Jurkat, Clone E6-1 (cell line): ENCODE measurements at regions not wholly inside any gene's neighbourhood (a gene's known extent, or its start where the extent isn't known, plus 50 kb on each side); places are given as distances from the start of the nearest gene placed in this dataset.
A peak's percentile ranks its signal among the peaks of the same experiment; 100 is the strongest.

Experiments used
- DNase-seq: peaks from one replicate; pipeline ENCODE4 v3.0.0-alpha.2; 2011; ENCODE audit warnings: low read depth, low spot score
- H3K4me3 ChIP-seq: 2 replicates; pipeline ENCODE4 v1.5.1; 2011; ENCODE audit warnings: mild to moderate bottlenecking, low read length, control low read depth, moderate library complexity

DNA sequence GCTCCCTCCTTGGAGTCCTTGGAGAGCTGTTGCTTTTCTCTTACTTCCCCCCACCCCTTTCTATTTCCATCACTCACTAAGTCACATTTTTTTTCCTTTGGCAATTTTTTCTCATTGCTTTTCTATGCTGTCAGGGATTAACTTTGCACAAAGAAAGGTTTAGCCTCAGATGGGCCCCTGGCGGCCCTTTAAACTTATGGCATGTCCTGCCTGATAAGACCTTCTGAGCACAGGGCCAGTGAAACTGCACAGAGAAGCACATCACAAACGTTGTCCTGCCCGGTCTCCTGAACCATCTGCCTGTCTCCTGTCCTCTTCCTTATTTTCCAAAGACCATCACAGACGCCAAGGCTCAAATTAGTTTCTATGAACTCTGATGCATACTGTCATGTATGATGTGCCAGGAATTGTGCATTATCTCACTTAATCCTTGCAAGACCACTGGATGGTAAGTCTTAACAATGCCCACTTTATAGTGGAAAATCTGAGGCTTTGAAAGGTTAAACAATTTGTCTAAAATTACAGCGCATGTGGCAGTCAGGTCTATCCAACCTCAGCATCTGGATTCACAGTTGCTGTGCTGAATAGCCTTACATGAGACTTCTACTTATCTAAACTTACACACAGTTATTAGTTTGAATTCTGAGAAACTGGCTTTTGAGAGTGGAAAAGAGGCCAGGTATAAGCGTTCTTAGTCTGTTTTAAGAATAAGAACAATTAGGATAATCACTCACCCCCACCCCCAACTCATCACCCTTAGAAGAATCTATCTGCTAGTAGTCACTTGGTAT is 648.1 kb downstream of the NTRK3 start:
- DNase-seq, result no peak
- no peak overlapping the region for H3K4me3 ChIP-seq

DNA sequence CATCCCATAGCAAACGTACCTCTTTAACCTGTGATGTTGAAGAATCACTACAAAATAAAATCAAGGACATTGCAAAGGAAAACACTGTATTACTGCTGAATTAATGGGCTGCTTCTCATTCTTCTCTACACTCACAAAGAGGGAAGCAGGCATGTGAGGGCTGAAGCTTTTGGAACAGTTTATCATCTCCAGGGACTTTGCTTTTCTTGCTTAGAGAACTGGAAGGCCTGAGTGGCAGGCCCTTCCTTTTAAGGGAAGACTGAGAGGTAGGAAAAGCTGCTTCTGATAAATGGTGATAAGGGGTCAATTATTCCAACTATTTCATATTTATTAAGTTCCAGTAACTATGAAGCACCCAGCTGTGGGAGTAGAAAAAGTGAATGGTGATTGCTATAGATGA is 649.6 kb downstream of the NTRK3 start:
- H3K4me3 ChIP-seq, result no peak overlapping the region
- DNase-seq, result no peak

DNA sequence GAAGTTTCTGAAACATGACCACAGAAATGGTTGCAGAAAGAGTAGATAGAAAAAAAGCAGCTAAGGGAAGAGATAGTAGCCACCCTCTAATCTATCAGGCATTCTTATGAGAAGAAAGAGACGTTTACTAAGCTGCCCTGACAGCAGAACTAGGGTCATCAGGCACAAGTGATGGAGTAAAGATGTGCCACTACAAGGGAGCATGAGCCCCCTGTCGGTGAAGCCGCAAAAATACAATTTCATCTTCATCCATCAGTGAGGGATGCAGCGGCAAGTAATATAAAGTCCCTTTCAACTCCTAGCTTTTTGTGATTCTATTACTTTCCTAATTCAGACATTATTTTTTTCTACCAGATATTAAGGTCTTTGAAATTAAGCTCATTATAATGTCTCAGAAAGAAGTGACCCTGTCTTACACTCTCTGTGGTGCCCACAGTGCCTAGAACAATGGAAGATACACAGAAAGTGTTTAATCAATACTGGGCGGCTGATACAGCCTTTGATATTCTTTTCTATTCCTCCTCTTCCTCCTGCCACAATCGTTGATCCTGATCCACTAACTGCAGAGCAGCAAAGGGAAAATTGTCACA is 651.6 kb downstream of the NTRK3 start:
- H3K4me3 ChIP-seq, result no peak overlapping the region
- DNase-seq, result peak; percentile 25

DNA sequence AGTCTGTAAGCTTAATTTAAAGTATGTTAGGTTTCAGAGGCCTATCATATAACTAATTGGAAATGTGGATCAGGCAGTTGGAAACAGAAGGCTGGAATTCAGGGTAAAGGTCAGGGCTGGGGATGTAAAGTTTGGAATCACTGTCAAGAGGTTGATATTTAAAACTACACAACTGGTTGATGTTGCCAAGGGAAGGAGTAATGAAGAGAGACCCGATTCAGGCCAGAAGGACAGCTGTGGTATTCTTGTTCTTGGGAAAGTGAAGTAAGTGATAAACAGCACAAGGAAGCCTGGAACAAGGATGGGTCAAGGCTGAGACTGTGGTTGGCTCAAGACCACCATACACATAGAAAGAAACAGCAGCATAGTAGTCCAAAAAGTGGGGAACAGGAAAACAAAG is 654.2 kb downstream of the NTRK3 start:
- H3K4me3 ChIP-seq, result no peak overlapping the region
- DNase-seq, result no peak

DNA sequence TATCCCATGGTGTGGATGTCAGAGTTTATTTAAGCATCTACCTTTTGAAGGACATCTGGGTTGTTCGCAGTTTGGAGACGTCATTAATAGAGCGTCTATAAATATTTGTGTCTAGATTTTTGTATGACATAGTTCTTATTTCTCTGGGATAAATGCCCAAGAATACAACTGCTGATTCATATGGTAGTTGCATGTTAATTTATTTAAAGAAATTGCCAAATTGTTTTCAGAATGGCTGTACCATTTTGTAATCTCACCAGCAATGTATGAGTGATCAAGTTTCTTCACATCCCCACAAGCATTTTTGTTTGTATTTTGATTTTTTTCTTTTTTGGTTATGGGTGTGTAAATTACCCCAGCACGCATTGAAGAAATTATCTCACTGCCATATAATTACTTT is 656.9 kb downstream of the NTRK3 start:
- DNase-seq, result no peak
- H3K4me3 ChIP-seq, result no peak overlapping the region

DNA sequence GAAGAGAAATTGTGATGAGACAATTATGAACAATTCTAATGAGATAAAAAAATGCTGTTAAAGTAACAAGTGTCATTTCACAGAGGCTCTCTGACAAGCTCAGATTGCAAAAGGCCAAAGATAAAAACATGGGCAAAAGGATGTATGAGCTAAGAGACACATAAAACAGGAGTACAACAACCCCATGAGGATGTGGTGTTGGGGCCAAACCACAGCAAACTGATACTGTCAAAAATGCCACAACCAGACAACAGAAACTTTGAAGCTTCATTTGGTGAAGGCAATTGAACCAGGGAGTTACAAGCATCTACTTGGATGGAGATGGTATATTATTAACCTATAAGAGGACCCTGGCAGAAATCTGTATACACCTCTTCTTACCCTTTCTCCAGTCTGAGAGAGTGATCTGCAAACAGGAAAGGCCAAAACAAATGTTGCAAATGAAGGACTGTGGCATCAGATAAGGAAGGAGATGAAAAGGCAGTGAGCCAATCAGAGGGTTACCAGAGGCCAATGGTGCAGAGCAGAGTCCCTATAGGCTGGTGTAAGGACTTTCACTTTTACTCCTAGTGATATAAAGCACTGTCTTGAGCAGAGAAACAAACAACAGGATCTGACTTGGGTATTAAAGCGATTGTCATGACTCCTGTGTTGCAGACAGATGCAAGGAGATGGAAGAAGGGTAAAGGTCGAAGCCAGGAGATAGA is 659.0 kb downstream of the NTRK3 start:
- H3K4me3 ChIP-seq, result no peak overlapping the region
- DNase-seq, result peak; percentile 43

DNA sequence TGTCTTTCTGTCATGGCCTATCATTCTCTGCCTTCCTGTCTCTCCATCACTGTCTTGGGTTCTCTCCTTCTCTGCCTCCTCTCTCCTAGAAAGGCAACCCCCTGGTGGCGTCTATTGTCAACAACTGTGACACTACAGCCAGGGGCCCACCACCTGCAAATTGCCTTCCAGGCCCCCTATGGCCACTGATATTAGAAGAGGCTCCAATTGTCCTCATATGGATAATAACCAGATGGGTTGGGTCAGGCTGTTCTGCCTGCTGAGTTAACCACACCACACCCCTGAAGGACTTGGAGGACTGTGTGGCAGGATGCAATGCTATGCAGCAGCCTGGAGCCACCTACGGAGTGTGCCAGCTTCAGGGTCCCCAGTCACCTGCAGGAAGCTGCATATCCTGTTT is 665.0 kb downstream of the NTRK3 start:
- no peak overlapping the region for H3K4me3 ChIP-seq
- DNase-seq, result no peak

DNA sequence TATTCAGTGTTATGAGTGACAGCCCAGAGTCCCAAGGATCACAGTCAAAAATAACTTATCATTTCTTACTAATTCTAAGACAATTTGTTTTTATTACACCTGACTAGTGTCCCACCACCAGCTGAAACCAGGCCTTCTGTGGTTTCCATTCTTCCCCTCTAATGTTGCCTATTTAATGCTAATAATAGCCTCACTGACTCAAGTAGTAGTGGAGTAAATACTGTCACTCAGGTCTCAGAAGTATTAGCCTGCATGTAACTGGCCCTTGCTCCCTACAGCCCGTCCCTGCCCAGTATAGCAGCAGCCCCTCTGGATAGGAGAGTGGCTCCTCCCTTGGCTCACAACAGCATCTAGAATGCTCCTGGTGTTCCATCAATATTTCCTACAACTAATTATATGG is 665.5 kb downstream of the NTRK3 start:
- no peak for DNase-seq

DNA sequence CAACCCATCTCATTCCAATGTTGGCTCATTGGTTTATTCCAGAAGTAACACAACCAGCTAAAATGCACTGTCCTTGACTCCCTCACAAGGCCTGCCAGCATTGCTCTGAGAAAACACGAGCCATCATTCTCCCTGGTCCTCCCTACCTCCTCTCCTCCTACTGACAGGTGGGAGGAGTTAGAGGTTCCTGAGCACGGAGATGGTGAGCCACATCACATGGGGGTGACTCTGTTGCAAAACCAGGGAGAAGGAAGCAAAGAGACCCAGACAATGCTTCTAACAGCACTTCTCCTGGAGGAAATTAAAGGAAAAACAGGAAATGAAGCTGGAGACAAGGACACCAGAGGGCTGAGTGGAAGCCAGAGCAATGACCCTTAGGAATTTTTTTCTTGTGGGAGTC is 667.4 kb downstream of the NTRK3 start:
- no peak overlapping the region for H3K4me3 ChIP-seq
- DNase-seq, result no peak

More for the DNA sequence above, 665.5 kb downstream of the NTRK3 start:
- no peak overlapping the region for H3K4me3 ChIP-seq

DNA sequence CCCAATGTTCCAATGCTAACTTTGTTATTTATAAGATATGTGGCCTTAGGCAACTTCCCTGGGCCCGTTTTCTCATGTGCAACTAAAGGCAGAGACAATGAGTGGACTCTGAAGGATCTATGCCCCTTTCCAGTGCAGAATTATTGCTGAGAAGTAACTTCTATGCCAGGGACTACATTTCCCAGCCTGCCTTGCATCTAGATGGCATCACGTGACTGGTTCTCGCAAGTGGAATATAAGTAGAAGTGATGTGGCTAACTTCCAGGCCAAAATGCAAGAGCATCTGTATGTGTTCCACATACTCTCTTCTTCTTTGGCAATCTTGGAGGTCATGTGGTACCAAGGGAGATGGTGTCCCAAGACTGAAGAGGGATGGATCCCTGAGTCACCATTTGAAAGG is 674.4 kb downstream of the NTRK3 start:
- DNase-seq, result peak; percentile 2
- H3K4me3 ChIP-seq, result no peak overlapping the region

DNA sequence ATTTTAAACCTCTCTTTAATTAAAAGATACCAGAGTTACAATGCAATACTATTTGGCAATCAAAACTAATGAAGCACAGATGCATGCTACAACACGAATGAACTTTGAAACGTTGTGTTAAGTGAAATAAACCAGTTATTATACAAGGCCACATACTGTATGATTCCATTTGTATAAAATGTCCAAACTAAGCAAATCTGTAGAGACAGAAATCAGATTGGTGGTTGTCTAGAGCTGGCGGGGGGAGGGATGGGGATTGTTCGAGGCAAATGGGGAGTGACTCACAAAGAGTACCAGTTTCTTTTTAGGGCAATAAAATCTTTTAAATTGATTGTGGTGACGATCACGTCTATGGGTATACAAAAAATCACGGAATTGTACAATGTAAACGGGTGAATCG is 677.0 kb downstream of the NTRK3 start:
- H3K4me3 ChIP-seq, result no peak overlapping the region
- DNase-seq, result no peak

DNA sequence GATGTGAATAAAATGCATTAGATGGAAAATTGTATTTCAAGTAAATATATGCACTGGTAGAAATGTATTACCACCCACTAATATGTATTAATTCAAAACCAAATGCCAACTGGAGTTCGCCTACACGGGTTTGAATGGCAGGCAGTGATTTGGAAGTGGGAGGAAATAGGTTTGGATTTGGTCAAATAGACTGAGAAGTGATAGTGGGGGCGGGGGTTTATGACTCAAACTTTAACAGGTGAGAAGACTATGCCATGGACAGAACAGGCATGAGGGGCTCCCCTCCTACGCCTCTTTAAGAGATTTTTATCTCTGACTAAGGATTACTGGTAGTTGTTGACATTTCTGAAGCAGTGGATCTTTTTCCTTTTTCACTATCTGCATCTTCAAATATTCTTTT is 677.8 kb downstream of the NTRK3 start:
- no peak for DNase-seq
- H3K4me3 ChIP-seq, result no peak overlapping the region

DNA sequence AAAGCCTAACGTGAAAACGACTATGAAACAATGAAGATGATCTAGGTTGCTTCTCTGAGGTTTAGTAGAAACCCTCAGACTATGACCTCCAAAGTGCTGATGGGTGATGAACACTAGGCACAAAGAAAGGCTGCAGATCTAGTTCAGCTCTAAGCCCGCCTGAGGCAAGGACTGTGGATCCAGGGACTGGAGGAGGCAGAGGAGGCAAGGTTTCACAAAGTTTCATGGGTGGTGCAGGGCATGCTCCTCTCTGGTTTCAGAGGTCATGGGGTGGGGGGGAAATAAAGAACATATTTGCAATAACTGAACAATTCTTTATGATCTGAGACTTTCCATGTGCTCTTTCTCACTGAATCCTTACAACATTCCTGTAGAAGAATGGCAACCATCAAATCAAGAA is 679.2 kb downstream of the NTRK3 start:
- no peak overlapping the region for H3K4me3 ChIP-seq
- DNase-seq, result no peak

DNA sequence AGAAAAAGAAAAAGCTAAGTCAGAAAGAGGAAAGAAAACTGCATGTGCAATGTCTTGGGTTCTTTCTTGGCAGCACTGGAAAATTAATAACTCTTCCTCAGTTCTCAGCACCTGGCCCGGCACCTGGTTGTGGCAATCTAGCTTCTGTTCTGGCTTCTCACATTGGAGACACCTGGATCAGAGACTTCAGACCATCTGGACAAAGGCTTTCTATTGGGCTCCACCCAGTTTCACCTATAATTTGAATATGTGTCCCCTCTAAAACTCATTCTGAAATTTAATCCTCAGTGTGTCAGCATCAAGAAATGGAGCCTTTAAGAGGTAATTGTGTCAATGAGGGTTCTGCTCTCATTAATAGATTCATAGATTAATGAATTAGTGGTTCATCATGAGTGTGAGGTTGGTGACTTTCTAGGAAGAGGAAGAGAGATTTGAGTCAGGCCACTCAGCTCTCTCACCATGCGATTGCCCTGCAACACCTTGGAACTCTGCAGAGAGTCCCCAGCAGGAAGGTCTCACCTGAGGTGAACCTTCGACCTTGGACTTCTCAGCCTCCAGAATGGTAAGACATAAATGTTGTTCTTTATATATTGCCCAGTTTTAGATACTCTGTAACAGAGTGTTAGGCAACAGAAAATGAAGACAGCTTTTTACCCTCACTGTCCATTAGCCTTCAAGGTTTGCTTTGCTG is 679.9 kb downstream of the NTRK3 start:
- DNase-seq, result no peak
- H3K4me3 ChIP-seq, result no peak overlapping the region

DNA sequence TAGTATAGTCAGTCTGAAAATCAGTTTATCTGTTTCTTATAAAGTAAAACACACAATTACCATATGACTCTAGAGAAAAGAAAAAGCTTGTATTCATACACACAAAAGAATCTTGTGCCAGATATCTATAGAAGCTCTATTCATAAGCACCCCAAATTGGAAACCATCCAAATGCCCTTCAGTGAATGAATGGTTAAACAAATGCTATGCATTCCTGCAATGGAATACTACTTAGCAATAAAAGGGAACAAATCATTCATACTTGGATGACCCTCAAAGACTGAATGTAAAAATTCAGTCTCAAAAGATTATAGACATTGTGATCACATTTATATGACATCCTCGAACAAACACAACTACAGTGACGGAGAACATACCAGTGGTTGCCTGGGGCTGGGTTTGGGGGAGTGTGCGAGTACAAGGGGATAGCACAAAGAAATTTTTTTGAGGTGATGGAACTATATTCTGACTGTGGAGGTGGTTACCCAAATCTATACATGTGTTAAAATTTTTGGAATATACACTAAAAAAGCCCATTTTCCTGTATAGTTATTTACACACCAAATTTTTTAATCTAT is 680.6 kb downstream of the NTRK3 start:
- no peak overlapping the region for H3K4me3 ChIP-seq
- no peak for DNase-seq

DNA sequence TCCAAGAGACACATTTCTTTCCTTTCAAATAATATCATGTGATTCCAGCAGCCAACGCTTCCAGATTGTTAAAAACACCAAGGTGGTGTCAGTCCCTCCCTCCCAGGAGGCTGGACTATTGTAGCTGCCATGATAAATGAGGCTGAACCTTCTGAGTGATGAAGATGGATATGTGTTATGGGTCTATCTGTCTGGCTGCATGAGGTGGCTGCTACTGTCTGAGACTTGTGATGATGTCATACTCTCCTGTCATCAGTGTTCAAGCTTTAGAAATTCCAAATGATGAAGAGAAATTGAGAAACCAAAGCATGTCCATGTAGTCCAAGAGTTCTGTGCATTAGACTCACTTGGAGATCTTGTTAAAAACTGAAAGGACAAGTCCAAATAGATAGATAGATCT is 683.0 kb downstream of the NTRK3 start:
- DNase-seq, result no peak
- no peak overlapping the region for H3K4me3 ChIP-seq

DNA sequence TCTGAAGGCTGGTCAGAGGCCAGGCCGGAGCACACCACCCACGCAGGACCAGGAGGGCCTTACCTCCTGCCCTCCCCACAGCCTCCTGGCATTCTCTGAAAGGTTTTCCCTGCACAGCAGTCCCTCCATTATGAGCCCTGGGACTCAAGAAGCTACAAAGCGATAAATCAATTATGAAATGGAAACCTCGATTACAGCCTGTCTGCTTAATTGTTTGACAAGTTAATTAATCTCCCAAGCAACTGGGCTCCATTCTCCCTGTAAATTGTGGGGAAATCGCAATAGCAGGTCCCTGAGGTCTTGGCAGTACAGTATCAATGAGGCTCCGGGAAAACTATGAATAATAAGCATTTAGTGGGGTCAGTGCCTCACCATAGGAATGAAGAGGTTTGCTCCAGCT is 683.5 kb downstream of the NTRK3 start:
- no peak overlapping the region for H3K4me3 ChIP-seq
- DNase-seq, result no peak

DNA sequence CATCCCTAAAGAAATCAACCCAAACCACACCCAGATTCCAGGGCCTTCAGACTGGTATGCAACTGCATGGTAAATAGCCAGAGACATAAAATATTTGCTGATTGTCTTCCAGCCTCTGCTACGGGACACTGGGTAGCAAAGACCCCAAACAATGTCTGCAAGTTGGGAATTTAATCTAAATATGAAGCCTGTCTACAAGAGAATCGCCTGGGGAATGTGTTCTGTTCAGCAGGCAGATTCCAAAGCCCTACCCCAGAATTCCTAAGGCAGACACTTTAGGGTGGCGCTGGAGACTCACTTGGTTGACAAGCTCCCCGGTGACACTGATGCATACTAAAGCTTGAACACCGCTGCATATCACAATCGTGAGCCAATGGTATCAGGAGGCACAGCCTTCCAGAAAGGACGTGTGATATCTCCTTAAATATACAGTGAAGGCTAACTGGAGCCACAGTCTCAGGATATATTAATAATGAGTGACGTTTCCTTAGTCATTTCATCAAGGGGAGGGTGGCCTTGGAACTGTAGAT is 684.1 kb downstream of the NTRK3 start:
- H3K4me3 ChIP-seq, result no peak overlapping the region
- DNase-seq, result no peak

DNA sequence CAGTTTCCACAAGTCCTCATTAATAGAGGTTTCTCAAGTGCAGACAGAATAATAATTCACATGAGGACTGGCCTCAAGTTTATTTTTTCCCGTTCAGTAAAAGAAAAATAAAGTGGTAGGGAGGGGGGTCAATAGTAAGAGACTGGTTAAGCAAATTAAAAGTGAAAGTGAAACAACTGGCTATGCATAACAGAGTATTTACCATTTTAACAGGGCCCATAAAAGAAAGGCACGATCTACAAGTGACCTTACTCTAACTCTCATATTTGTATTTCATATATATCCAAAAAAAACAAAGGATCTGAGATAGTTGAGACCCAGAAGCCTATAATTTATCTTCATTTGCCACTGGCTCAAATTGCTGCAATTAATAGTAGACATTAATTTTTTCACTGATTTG is 686.3 kb downstream of the NTRK3 start:
- no peak overlapping the region for H3K4me3 ChIP-seq
- peak; percentile 3 for DNase-seq
